ENCODE measurements at regions not wholly inside any gene's neighbourhood (a gene's known extent, or its start where the extent isn't known, plus 50 kb on each side); places are given as distances from the start of the nearest gene placed in this dataset.

- TF ChIP-seq CTCF (conservative IDR thresholded peaks at IDR 0.05), result no peak
- TF ChIP-seq ZFX (IDR thresholded peaks at IDR 0.05), result no peak
These were observed 162.3 kb downstream of the UTRN start for GRCh38 chr6:144447472-144447871.

All from C4-2B (cell line).